GM19238 (cell line): ENCODE measurements at regions not wholly inside any gene's neighbourhood (a gene's known extent, or its start where the extent isn't known, plus 50 kb on each side); places are given as distances from the start of the nearest gene placed in this dataset.

ENCODE experiments used
- DNase-seq: peaks from one replicate; pipeline ENCODE4 v3.0.0; 2011; ENCODE audit warnings: low spot score; ENCODE audit not compliant: insufficient read length

DNA sequence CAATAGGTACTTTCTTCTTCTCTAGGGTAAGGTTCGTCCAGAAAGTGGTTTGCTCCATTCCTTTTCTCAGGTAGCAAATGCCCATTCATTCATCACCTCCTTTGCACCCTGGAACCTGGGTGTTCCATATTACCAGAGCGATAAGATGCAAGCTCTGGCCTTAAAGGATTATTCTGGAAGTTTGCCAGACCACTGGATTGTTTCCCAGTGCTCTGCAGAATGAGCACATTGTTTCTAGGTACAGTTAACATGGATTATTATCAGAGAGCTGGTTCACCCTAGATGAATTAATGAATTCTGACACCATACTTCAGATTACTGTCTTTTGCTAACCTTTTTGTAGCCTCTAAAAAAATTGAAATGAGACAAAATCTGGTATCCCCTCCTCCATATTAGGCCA lies 170.9 kb upstream of the BMP4 start:
- DNase-seq: no peak

DNA sequence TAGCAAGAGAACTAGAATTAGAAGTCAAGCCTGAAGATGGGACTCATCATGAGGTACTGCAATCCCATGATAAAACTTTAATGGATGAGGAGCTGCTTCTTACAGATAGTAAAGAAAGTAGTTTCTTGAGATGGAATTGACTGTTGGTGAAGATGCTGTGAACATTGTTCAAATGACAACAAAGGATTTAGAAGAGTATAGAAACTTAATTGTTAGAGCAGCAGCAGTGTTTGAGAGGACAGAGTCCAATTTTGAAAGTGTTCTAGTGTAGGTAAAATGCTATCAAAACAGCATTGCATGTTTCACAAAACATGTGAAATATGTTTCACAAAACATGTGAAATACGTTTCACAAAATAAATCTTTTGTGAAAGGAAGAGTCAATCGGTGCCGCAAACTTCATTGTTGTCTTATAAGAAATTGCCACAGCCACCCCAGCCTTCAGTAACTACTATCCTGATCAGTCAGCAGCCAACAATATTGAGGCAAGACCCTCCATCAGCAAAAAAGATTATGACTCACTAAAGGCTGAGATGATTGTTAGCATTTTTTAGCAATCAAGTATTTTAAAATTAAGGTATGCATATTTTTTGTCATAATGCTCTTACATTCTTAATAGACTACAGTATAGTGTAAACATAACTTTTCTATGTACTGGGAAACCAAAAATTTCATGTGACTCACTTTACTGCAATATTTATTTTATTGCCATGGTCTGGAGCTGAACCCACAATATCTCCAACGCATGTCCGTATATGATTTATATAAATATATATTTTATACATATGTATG lies 173.4 kb upstream of the BMP4 start:
- no peak for DNase-seq

DNA sequence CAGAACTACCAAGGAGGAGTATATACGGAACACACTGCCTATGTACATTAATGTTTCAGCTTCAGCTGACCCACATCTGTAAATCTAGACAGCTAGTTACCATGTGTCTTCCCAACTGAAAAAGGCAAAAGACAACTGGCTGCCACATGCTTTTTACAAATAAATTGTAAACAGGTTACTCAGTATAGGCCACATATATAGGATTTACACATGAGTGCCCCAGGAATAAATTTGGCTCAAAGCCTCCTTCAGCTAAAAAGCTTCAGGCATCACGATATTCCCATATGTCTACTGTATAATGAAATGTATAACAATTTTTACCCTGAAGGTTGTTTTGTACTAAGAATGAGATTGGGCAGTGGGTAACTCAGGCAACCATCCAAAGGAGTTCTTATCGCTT lies 175.9 kb upstream of the BMP4 start:
- DNase-seq: no peak

DNA sequence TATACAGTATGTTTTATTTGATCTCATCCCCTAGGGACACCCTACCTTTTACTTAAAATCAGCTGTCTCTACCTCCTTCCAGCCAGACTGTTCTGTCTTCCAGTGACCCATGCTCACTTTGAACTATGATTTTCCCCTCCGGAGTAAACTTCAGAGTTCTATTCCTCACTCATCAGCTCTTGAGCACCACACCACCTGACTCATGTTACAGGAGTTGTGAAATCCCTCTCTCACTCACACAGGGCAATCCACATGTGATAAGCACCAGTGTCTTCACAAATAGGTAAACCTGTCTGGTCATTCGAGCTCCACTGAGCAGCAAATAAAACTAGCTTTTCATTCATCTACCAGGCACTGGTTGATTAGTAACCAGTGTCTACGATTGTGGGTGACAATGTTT lies 177.3 kb upstream of the BMP4 start:
- DNase-seq: no peak

GRCh38 chr14:54135804-54136280 lies 179.2 kb upstream of the BMP4 start:
- DNase-seq: no peak

DNA sequence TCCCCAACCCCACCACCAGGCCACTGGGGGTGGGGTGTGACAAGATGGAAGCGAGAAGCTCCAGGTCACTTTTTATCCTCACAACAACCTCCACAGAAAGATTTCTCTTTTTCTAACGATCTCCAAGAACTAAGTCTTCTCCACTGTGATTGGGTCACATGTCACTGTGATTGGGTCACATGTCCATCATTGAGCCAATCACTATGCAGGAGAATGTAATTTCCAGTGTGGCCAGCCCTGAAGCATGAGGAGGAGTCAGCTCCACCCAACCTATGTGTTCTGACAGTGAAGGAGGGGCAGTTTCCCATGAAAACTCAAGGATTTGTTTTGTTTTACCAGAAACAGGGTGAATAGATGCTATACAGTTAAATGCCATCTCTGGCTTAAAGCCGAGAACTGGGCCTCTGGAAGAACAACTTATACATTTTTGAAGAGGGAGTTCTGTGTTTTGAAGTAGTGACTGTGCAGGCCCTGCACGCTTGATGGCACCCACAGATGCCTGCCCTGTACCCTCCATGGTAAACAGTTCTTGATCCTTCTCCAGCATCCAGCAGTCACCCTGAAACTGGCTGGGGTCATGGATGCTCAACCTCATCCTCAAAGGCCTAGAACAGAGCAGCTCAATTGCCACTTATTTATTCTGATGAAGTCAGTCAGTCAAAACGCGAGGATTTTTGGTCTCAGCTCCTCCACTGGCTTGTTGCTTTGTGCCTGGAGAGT lies 180.4 kb upstream of the BMP4 start:
- no peak for DNase-seq

- no peak for DNase-seq
These were observed 181.0 kb upstream of the BMP4 start for GRCh38 chr14:54137614-54137961.

- DNase-seq: no peak
These were observed 181.4 kb upstream of the BMP4 start for GRCh38 chr14:54138024-54138353.

- DNase-seq: no peak
These were observed 181.9 kb upstream of the BMP4 start for GRCh38 chr14:54138354-54139038.

DNA sequence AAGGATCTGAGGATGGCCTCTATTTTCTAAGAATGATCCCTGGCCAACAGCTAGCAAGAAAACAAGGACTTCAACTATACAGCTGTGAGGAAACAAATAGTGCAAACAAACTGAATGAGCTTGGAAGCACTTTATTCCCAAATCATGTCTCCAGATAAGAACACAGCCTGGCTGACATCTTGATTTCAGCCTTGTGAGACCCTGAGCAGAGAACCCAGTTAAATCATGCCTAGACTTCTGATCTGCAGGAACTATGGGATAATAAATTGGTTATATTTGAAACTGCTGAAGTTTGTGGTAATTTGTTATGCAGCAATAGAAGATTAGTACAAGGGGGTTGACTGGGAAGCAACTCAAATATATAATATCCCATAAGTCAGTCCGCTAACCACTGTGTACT lies 183.9 kb upstream of the BMP4 start:
- no peak for DNase-seq

- DNase-seq: no peak
These were observed 190.0 kb upstream of the BMP4 start for GRCh38 chr14:54146601-54147000.

GRCh38 chr14:54147282-54147681 lies 190.7 kb upstream of the BMP4 start:
- DNase-seq: no peak

DNA sequence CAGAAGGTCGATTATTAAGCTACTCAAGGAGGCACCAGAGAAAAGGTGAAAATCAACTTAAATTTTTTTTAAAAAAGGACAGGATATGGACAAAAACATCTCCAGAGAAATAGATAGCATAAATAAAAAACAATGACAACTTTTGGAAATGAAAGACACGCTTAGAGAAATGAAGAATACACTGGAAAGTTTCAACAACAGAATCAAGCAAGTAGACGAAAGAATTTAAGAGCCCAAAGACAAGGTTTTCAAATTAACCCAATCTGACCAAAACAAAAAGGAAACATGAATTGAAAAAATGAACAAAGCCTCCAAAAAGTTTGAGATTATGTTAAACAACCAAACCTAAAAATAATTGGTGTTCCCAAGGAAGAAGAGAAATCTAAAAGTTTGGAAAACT lies 191.1 kb upstream of the BMP4 start:
- DNase-seq: no peak

DNA sequence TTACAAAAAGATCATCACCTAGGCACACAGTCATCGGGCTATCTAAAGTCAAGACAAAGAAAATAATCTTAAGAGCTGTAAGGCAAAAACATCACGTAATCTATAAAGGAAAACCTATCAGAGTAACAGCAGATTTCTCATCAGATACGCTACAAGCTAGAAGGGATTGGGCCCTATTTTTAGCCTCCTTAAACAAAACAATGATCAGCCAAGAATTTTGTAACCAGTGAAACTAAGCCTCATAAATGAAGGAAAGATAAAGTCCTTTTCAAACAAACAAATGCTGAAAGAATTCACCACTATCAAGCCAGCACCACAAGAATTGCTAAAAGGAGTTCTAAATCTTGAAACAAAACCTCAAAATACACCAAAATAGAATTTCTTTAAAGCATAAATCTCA lies 191.6 kb upstream of the BMP4 start:
- DNase-seq: no peak

DNA sequence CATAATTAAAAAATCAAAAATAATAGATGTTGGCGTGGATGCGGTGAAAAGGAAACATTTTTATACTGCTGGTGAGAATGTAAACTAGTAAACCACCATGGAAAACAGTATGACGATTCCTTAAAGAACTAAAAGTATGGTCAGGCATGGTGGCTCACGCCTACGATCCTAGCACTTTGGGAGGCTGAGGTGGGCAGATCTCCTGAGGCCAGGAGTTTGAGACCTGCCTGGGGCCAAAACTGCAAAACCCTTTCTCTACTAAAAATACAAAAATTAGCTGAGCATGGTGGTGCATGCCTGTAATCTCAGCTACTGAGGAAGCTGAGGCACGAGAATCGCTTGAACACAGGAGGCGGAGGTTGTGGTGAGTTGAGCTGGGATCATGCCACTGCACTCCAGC lies 195.7 kb upstream of the BMP4 start:
- no peak for DNase-seq

DNA sequence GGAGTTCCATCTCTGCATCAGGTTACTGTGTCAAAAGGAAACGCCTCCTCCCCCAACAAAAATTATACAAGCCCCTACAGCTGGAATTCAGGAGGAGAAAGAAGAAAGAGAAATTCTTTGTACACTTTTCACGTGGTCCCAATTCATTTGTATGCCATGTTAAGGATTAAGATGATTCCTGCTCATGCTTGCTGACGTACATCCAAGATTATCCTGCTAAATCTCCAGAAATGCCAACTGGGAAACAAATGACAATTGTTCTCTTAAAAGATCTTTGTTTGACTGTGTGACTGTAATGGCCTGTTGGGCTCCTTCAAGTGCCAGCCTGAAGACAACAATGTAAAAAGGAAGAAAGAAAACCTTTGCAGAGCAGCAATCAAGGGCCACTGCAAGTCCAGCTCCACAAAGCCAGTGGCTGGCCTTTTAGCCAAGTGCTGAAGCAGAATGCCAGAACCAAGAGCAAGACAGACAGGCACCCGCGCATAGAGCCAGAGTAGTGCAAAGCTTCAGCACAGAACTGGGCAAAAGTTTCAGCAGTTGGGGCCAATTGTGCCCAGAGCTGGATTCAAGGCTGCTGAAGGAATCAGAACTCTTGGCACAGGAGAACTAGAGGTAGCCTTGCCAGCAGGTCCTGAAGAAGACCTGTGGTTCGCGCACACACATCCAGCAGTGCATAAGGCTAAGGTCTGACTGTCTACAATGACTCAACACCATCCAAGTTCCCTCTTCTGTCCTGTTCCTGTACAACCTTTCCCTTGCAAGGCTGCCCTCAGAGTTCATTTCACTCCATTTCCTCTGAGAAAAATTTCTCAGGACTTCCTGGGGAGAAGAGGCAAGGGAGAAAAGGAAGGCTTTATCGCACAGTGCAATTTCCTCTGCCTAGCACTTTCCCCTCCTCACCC lies 209.7 kb upstream of the BMP4 start:
- DNase-seq: no peak

- DNase-seq: no peak
These were observed 211.9 kb upstream of the BMP4 start for GRCh38 chr14:54168489-54168888.

- no peak for DNase-seq
These were observed 212.8 kb upstream of the BMP4 start for GRCh38 chr14:54169254-54169924.

DNA sequence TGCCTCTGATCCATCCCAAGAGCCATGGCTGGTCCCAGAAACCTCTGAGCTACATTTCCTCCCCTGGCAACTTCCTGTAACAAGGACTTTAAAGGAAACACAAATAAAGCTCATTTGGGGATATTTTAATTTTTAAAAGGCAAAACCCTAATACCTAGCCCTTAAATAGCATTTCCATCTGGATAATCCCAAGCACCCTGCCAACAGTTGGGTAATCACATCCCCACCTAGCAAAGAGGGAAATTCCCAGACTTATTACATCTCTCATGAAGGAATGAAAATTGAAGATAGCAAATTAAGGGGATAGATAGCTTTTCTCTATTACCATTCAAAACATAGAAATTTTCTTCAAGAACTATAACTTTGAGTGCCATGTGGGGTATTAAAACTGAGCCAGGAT lies 213.7 kb upstream of the BMP4 start:
- DNase-seq: no peak

- DNase-seq: no peak
These were observed 215.5 kb upstream of the BMP4 start for GRCh38 chr14:54172114-54172513.

GRCh38 chr14:54172562-54172961 lies 215.9 kb upstream of the BMP4 start:
- no peak for DNase-seq
